Endodermal cell (in vitro differentiated cells): ENCODE measurements at regions not wholly inside any gene's neighbourhood (a gene's known extent, or its start where the extent isn't known, plus 50 kb on each side); places are given as distances from the start of the nearest gene placed in this dataset.
"Not testable (repeated sequence)": the region's sequence is repeated elsewhere in the genome, so short reads cannot be mapped to it uniquely, and the experiment has no call there.

Experiments used
- DNase-seq: peaks from one replicate; pipeline ENCODE4 v3.0.0-alpha.2; 2017
- H3K27ac ChIP-seq: 2 replicates; pipeline ENCODE4 v1.5.1; 2013; ENCODE audit warnings: mild to moderate bottlenecking, low read depth, low read length, moderate library complexity
- H3K27me3 ChIP-seq: 2 replicates; pipeline ENCODE4 v1.6.1; 2013; ENCODE audit warnings: mild to moderate bottlenecking, low read length, moderate library complexity; ENCODE audit not compliant: insufficient read depth, control insufficient read depth, poor library complexity, severe bottlenecking
- H3K36me3 ChIP-seq: 2 replicates; pipeline ENCODE4 v1.7.0; 2013; ENCODE audit warnings: mild to moderate bottlenecking, low read length, moderate library complexity; ENCODE audit not compliant: control insufficient read depth, insufficient read depth
- H3K4me1 ChIP-seq: one replicate; pipeline ENCODE4 v1.7.0; 2013; ENCODE audit warnings: low read length; ENCODE audit not compliant: control insufficient read depth, insufficient read depth
- H3K4me3 ChIP-seq: 2 replicates; pipeline ENCODE4 v1.5.1; 2013; ENCODE audit warnings: mild to moderate bottlenecking, low read length, moderate library complexity
- H3K9ac ChIP-seq: 2 replicates; pipeline ENCODE4 v1.6.1; 2013; ENCODE audit warnings: mild to moderate bottlenecking, low read length, moderate library complexity; ENCODE audit not compliant: poor library complexity, severe bottlenecking; ENCODE audit errors: extremely low read depth
- H3K9me3 ChIP-seq: 2 replicates; pipeline ENCODE4 v1.6.1; 2013; ENCODE audit warnings: mild to moderate bottlenecking, low read length, moderate library complexity; ENCODE audit not compliant: control insufficient read depth
- H3K27ac Mint-ChIP-seq: 2 replicates; pipeline ENCODE4 v1.8.0; 2020; ENCODE audit warnings: mixed read lengths
- H3K27me3 Mint-ChIP-seq: 2 replicates; pipeline ENCODE4 v1.8.0; 2021; ENCODE audit warnings: mild to moderate bottlenecking, mixed read lengths; ENCODE audit not compliant: insufficient read depth
- H3K36me3 Mint-ChIP-seq: 2 replicates; pipeline ENCODE4 v1.8.0; 2020; ENCODE audit warnings: low read depth, mixed read lengths
- H3K4me1 Mint-ChIP-seq: 2 replicates; pipeline ENCODE4 v1.8.0; 2020; ENCODE audit warnings: mixed read lengths
- H3K4me3 Mint-ChIP-seq: 2 replicates; pipeline ENCODE4 v1.8.0; 2020; ENCODE audit warnings: mild to moderate bottlenecking, moderate library complexity, mixed read lengths
- H3K9me3 Mint-ChIP-seq: 2 replicates; pipeline ENCODE4 v1.8.0; 2020; ENCODE audit warnings: mild to moderate bottlenecking, mixed read lengths
- WGBS, 2 experiments: methylation state at CpG; one replicate each; pipeline versions ENCODE4 v1.1.5 to v1.1.7; 2013; ENCODE audit warnings: missing lambda C conversion rate in 2 of 2, mixed read lengths in 1 of 2; ENCODE audit not compliant: insufficient coverage in 1 of 2, insufficient read length in 1 of 2; 5-methylcytosine and 5-hydroxymethylcytosine counted together
- TF ChIP-seq, protein P1 (sequence below): fragments of 200-600 bp; sonication (generic); conservative IDR thresholded peaks from 2 replicates; pipeline ENCODE4 v1.5.0; 2021; ENCODE audit warnings: antibody characterized with exemption, mild to moderate bottlenecking

DNA sequence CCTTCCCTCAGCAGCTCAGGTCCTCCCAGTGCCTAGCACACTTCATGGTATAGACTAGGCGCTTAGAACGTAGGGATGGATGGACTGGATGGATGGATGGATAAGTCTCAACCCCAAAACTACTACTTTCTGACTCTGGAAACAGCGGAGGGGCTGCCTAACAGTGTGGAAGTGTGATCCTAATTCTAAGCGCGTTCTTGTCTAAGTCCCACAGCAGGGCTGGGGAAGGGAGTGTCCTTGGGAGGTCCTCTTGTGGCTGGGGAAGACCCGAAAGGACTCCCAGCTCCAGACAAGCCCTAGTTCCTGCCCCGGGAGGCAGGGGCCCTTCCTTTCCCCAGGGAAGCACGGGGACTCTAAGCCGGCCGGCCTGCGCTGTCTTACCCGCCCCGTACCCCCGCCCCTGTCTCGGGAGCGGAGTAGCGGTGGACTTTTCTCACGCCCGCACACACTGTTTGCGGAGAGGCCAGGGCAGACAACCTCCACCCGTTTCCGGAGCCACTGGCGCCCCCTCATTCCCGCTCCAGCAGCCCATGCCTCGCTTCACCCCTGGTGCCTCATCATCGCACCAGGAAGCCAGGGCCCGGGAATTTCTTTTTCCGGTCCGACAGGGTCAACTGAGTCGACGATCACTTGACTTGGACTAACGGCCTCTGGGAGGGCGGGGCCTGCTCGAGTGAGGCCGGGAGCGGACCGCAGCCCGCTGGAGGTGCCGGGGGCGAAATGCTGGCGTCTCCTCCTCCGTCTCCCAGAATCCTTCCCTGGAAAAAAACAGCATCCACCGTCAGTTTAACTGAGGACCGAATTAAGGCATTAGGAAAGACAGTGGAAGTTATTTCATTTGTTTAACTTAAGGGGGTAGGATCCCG, 133.3 kb downstream of the TBC1D2B start:
- Mint-ChIP-seq H3K4me1 (peaks cover 7% of the 10 kb centered on the region), H3K27me3 (no peaks in the 10 kb centered on the region), H3K36me3 (no peaks in the 10 kb centered on the region), H3K27ac (peak overlapping the region; percentile 96), H3K9me3 (no peaks in the 10 kb centered on the region), H3K4me3 (peak overlapping the region; percentile 76)
- DNase-seq = peak; percentile 93
- 14 to 18% methylated on average over 16 to 45 of the region's 45 CpGs for WGBS, 2 experiments
- TF ChIP-seq, protein P1, sequence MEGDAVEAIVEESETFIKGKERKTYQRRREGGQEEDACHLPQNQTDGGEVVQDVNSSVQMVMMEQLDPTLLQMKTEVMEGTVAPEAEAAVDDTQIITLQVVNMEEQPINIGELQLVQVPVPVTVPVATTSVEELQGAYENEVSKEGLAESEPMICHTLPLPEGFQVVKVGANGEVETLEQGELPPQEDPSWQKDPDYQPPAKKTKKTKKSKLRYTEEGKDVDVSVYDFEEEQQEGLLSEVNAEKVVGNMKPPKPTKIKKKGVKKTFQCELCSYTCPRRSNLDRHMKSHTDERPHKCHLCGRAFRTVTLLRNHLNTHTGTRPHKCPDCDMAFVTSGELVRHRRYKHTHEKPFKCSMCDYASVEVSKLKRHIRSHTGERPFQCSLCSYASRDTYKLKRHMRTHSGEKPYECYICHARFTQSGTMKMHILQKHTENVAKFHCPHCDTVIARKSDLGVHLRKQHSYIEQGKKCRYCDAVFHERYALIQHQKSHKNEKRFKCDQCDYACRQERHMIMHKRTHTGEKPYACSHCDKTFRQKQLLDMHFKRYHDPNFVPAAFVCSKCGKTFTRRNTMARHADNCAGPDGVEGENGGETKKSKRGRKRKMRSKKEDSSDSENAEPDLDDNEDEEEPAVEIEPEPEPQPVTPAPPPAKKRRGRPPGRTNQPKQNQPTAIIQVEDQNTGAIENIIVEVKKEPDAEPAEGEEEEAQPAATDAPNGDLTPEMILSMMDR = no peak
- no peaks in the 10 kb centered on the region for H3K4me1 ChIP-seq
- no peaks in the 10 kb centered on the region for H3K9me3 ChIP-seq
- no peaks in the 10 kb centered on the region for H3K27me3 ChIP-seq
- H3K4me3 ChIP-seq = peak overlapping the region; percentile 73
- H3K9ac ChIP-seq = peak overlapping the region; percentile 15
- H3K27ac ChIP-seq = no peak overlapping the region
- no peaks in the 10 kb centered on the region for H3K36me3 ChIP-seq

DNA sequence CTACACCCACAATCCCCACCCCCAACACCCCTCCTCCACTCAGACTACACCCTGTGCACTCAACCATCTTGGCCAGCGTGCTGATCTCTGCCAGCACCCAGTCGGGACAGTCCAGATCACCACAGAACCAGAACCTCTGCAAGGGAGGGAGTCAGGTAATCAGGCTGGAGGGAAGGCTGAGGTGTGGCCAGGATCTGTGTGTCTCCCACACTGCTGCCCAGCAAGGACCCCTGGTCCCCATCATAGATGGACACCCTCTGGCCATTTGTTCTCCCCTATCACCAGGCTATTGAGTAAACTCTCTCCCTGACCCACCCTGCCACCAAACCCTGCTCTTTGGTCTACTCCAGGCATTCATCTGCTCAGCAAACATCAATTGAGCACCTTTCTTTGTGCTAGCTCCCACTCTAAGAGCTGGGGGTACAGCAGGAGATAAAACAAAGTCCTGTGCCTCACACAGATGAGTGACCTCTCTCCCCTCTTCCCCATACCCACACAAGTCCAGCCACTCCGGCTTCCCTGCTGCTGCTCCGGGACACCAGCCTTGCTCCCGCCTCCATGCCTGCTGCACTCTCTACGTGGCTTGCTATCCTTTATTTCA, 134.8 kb downstream of the TBC1D2B start:
- Histone ChIP-seq H3K4me1 (no peaks in the 10 kb centered on the region), H3K27me3 (no peaks in the 10 kb centered on the region), H3K9me3 (no peaks in the 10 kb centered on the region), H3K36me3 (no peaks in the 10 kb centered on the region), H3K9ac (no peak overlapping the region), H3K27ac (no peak overlapping the region), H3K4me3 (no peak overlapping the region)
- Mint-ChIP-seq H3K27me3 (no peaks in the 10 kb centered on the region), H3K4me3 (no peak overlapping the region), H3K4me1 (peaks cover 7% of the 10 kb centered on the region), H3K36me3 (no peaks in the 10 kb centered on the region), H3K27ac (no peak overlapping the region), H3K9me3 (no peaks in the 10 kb centered on the region)
- 91% methylated on average over 6 of the region's 6 CpGs; no CpG with 5 or more reads in 1 of the 2 experiments for WGBS, 2 experiments
- TF ChIP-seq, protein P1 = no peak
- peak; percentile 42 for DNase-seq

DNA sequence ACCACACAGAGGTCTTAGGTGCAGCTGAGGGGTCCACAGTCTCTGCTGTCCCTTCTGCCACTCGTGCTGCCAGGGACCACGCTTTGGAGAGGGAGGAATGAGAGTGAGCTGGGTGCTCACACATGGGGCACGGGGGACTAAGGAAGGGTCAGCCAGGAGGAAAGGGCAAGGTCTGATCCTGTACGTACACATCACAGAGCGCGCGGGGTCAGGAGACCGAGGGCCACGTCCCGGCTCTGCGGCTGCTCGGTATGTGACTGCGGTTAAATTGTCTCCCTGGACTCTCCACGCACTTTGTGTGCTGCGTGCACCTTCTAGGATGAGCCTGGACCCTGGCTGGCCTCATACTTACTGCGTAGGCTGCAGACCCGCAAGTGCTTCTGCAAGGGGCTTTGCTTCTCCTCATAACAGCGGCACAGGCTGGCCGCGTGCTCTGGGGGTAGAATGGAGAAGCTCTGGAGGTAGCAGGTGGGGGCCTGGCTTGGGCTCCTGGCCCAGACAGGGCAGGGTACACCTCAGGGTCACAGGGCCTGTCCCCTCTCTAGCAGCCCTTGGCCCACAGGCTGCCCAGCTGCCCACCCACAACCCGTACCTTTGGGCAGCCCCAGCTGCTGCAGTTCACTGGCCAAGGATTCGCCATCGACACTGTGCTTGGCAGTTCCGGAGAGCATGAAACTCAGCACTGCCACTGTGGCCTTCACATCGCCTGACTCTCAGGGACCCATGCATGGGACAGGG, 136.3 kb downstream of the TBC1D2B start:
- not testable (repeated sequence) for H3K9me3 ChIP-seq, H3K4me1 ChIP-seq, H3K9me3 Mint-ChIP-seq, H3K4me3 Mint-ChIP-seq, H3K27ac ChIP-seq, H3K27me3 ChIP-seq, H3K36me3 Mint-ChIP-seq, H3K4me1 Mint-ChIP-seq, H3K27me3 Mint-ChIP-seq, H3K36me3 ChIP-seq, H3K9ac ChIP-seq, H3K4me3 ChIP-seq, H3K27ac Mint-ChIP-seq
- DNase-seq = peak; percentile 38
- 67 to 90% methylated on average over 3 to 12 of the region's 25 CpGs for WGBS, 2 experiments
